Endometrium (tissue), 2 donors: ENCODE measurements at regions not wholly inside any gene's neighbourhood (a gene's known extent, or its start where the extent isn't known, plus 50 kb on each side); places are given as distances from the start of the nearest gene placed in this dataset.

Experiments used
- FAIRE-seq: peaks from 2 replicates; lab custom pipeline; 2012; peaks lifted over from hg19 to GRCh38; lab: Jason Lieb, UNC
- donor health status: control.
- donor health status: control.

GRCh38 chr5:3957658-3958057 is 362.0 kb downstream of the IRX1 start:
- no peak for FAIRE-seq

GRCh38 chr5:3958389-3958788 is 362.8 kb downstream of the IRX1 start:
- no peak for FAIRE-seq

GRCh38 chr5:3962113-3962512 is 366.5 kb downstream of the IRX1 start:
- FAIRE-seq = no peak

GRCh38 chr5:3963652-3964051 is 368.0 kb downstream of the IRX1 start:
- no peak for FAIRE-seq

DNA sequence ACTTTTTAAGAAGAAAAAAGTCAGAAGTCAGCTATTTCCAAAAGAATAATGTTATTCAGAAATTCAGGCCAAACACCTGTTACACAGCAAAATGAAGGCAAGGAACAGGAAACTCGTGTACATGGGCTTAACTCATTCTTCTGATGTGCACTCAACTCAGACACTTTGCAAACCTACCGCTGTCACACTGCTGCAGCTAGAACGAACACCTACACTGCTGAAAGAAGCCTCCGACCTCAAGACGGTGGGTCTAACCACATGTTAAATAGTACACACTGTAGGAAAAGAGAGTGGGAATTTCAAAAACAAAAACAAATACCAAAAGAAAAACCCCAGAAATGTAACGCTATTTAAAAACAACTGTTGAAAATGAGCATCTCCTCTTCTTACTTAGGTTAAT is 384.5 kb downstream of the IRX1 start:
- FAIRE-seq = no peak

GRCh38 chr5:3987867-3988266 is 392.2 kb downstream of the IRX1 start:
- no peak for FAIRE-seq

GRCh38 chr5:3993856-3994473 is 398.3 kb downstream of the IRX1 start:
- no peak for FAIRE-seq

DNA sequence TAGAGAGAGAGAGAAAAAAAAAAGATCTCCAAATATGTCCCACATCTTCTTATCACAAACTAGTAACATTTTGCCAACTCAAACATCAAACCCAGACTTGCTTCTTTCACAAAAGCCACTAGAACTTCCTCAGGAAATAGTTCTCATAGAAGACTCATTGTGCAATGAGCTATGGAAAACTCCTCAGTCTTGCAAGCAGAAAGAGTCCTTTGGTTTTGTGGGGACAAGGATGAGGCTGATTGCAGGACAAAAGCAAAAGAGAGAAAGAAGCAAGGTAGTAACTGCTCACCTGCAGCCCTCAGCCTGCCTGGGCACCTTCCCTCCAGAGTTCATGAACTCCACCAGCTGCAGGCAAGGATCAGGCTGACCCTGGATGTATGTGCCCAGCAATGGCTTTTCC is 399.0 kb downstream of the IRX1 start:
- no peak for FAIRE-seq

DNA sequence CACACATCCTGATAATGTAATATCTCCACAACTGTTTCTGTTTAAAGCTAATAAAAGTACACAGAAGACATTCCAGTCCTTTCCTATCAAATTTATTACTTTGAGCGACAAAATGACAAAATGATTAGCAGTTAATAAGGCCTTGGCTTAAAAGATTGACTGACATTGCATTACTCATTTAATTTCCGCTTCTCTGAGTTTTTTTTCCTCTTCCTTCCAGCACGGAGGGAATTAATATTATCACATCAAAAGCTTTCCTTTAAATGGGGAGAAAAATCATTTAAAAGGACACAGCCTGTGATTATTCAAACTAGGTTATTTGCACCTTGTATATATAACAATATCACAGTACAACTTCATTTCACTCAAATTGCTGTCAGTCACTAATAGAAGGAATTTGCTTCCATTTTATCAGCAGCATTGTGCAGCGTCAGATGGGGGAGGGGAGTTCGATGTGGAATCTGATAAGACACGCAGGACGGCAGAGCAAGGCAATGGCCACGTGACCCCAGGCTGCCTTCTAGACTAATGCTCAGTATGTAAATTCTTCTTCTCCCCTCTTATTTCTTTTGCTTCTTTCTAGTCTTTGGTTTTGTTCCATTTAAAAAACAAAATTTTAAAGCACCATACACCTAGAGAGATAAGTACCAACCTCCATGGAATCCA is 400.5 kb downstream of the IRX1 start:
- no peak for FAIRE-seq

- FAIRE-seq = no peak
Measured at GRCh38 chr5:3996707-3997336, 401.2 kb downstream of the IRX1 start.

DNA sequence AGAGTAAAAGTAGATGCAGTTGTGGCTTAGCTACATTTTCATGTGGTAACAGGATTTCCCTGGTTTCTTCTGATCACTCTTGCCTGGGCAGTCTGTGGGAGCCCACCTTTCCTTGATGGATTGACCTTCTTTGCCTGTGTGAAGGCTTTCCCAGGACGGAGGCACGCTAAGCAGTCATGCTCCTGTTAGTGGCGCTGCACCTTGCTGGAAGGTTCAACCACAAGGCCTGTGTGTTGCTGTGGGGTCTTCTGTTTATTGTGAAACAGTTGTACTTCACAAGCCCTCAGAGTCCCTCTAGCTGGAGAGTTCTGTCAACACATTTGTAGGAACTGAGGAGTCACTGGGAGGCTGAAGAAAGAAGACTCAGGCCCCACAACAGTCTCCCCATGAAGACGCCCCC is 402.0 kb downstream of the IRX1 start:
- FAIRE-seq = no peak

GRCh38 chr5:3999929-4000328 is 404.3 kb downstream of the IRX1 start:
- no peak for FAIRE-seq

DNA sequence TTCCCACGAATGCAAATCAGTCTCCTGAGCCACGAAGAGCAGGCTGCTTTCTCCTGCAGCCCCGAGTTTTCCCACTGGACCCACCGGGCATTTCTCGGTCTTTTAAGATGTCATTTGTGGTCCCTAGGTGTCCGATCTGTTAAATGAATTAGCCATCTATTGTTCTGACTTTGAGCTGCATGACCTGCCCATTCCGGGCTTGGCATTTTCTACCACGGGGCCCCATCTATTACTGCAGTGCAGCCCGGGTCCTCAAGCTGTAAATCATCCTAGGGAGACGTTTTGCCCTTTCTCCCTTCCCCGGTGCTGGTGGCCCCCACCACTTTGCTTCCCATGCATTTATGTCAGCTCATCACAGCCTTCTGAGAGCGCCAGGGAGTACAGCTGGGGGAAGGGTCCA is 405.4 kb downstream of the IRX1 start:
- FAIRE-seq = no peak

- FAIRE-seq = no peak
Measured at GRCh38 chr5:4001758-4002533, 406.3 kb downstream of the IRX1 start.

GRCh38 chr5:4005335-4005734 is 409.7 kb downstream of the IRX1 start:
- no peak for FAIRE-seq

- FAIRE-seq = no peak
Measured at GRCh38 chr5:4007001-4007400, 411.4 kb downstream of the IRX1 start.

GRCh38 chr5:4011943-4012342 is 416.3 kb downstream of the IRX1 start:
- no peak for FAIRE-seq

DNA sequence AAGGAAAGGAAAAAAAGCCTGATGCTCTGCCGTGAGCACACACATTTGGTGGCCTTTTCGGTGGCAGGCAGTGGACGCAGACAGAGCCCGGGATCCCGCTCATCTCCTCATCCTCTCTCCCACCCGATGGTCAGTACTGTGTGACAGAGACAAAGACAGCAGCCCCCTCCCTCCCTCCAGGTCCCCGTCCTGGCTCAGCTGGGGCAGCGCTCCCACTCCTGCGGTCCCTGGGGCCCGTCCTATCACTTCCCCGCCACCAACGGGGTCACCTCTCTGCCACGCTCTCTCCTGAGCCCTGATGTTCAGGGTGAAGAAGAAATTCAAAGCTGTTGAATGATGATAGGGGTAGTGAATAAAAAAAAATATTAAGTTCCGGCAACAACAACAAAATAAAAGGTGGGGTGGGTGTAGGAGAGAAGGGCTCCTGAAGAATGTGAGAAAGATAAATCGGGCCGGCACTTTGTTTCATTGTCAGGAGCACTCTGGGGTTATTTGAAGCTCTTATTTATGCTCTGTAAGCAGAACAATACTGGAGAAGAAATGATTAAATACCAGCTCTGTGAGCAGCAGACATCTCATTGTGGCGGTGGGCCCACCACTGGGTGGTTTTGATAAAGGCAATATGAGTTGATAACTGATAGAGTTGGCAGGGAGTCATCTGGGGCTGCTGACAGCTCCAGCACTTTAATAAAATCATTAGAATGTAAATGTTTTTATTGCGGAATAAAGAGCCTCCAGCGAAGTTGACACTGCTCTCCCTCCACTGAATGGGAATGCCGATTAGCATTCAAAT is 417.7 kb downstream of the IRX1 start:
- no peak for FAIRE-seq

DNA sequence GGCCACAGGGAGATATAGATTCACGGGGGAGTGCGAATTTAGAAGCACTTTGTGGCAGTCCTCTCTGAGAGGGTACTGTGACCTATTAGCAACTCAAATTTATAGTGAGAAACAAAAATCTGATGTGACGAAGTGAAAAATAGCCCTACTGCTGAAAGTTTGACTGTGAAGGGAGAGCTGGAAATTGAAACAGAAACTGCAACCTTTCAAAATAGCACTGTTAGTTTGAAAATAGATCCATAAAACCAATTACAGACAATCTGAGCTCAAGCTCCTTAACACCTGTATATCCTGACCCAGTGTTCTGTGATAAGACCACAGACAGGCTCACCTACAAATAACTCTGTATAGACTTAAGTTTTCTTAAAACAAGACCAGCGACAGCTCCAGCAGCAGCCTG is 420.1 kb downstream of the IRX1 start:
- no peak for FAIRE-seq

GRCh38 chr5:4017076-4017803 is 421.6 kb downstream of the IRX1 start:
- no peak for FAIRE-seq

DNA sequence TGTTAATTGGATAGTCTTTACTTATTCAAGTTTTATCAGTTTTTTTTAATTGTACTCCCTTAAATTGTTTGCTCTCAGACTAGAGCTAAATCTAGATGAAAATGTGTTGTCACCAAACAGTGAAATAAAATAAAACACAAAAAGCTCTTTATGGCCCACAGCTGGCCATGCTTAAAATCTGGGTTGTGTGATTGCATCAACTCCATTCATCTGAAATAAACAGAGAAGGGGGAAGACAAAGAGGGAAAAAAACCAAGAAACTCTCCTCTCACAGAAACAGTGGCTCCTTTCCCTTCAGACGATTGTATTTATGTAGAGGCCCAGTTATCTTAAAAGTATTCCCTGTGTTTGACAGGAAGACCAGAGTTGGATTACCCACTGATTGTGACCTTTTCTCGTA is 422.4 kb downstream of the IRX1 start:
- peak; percentile 94 for FAIRE-seq
